Endothelial cell of umbilical vein (primary cell): ENCODE measurements at regions not wholly inside any gene's neighbourhood (a gene's known extent, or its start where the extent isn't known, plus 50 kb on each side); places are given as distances from the start of the nearest gene placed in this dataset.

Experiments used
- BruUV-seq: library from RNA; stranded (reverse); fragments of 400-500 nt; replicated peaks from 2 replicates; lab custom pipeline; 2021; lab: Mats Ljungman, UMichigan
- CTCF ChIA-PET: fragments of 300-600, 350-600 bp; sonication (Branson Sonifier 250); formaldehyde crosslinking; loops from one replicate; lab custom pipeline; 2021; ENCODE audit warnings: antibody characterized with exemption, inconsistent platforms; lab: Charles Lee
- POLR2A ChIA-PET: fragments of 300-600, 350-600 bp; sonication (Branson Sonifier 250); formaldehyde crosslinking; loops from one replicate; lab custom pipeline; 2021; ENCODE audit warnings: antibody characterized with exemption, inconsistent platforms; lab: Charles Lee
- DNase-seq: peaks from one replicate; pipeline ENCODE4 v3.0.0-alpha.2; 2011; ENCODE audit warnings: low read depth, low spot score
- FAIRE-seq: peaks from 2 replicates; lab custom pipeline; 2011; peaks lifted over from hg19 to GRCh38; lab: Jason Lieb, UNC
- H2AFZ ChIP-seq: 2 replicates; pipeline ENCODE4 v1.6.0; 2012; ENCODE audit warnings: low read depth, low read length, control low read depth, inconsistent platforms
- H3K27ac ChIP-seq: 2 replicates; pipeline ENCODE4 v1.5.1; 2011; ENCODE audit warnings: low read depth, mild to moderate bottlenecking, control low read depth, low read length, moderate library complexity; ENCODE audit not compliant: insufficient read depth
- H3K27me3 ChIP-seq, 2 experiments: 2 replicates each; pipeline versions ENCODE4 v1.6.0 to v1.6.1; 2011; ENCODE audit warnings: low read length in 2 of 2, mixed read lengths in 1 of 2; ENCODE audit not compliant: control insufficient read depth in 2 of 2, insufficient read depth in 2 of 2
- H3K36me3 ChIP-seq, 2 experiments: 2 replicates in 1 of 2; 3 replicates in 1 of 2; pipeline ENCODE4 v1.5.1; 2011; ENCODE audit warnings: low read length in 2 of 2, mild to moderate bottlenecking in 1 of 2, moderate library complexity in 1 of 2; ENCODE audit not compliant: control insufficient read depth in 2 of 2, insufficient read depth in 2 of 2; ENCODE audit errors: extremely low read depth in 1 of 2
- H3K4me1 ChIP-seq: 3 replicates; pipeline ENCODE4 v1.5.1; 2011; ENCODE audit warnings: mild to moderate bottlenecking, low read length; ENCODE audit not compliant: control insufficient read depth, insufficient read depth; ENCODE audit errors: extremely low read depth
- H3K4me2 ChIP-seq: 2 replicates; pipeline ENCODE4 v1.6.1; 2011; ENCODE audit warnings: low read length, control low read depth, mixed read lengths; ENCODE audit not compliant: insufficient read depth
- H3K4me3 ChIP-seq, 3 experiments: fragments of 200-600 bp in 1 of 3; sonication (generic), shearing (Covaris generic) in 1 of 3; replicated peaks in 1 of 3; 2 replicates each; pipeline ENCODE4 v1.5.1; 2011 to 2016; ENCODE audit warnings: control low read depth in 3 of 3, low read length in 3 of 3, mild to moderate bottlenecking in 2 of 3, inconsistent platforms in 1 of 3, low read depth in 1 of 3, moderate library complexity in 1 of 3; ENCODE audit not compliant: insufficient read depth in 1 of 3
- H3K79me2 ChIP-seq: 2 replicates; pipeline ENCODE4 v1.6.0; 2012; ENCODE audit warnings: low read length, inconsistent platforms; ENCODE audit not compliant: control insufficient read depth, insufficient read depth
- H3K9ac ChIP-seq: replicated peaks from 2 replicates; pipeline ENCODE3; 2011; ENCODE audit warnings: low read length, control low read depth; ENCODE audit not compliant: insufficient read depth; ENCODE audit errors: extremely low read depth
- H3K9me1 ChIP-seq: replicated peaks from 3 replicates; pipeline ENCODE4 v1.6.0; 2011; ENCODE audit warnings: mild to moderate bottlenecking, low read length; ENCODE audit not compliant: control insufficient read depth, insufficient read depth; ENCODE audit errors: extremely low read depth
- H3K9me3 ChIP-seq: replicated peaks from 2 replicates; pipeline ENCODE4 v1.5.1; 2012; ENCODE audit warnings: low read length, inconsistent platforms; ENCODE audit not compliant: control insufficient read depth, insufficient read depth
- H4K20me1 ChIP-seq: replicated peaks from 2 replicates; pipeline ENCODE3; 2011; ENCODE audit warnings: mild to moderate bottlenecking, low read length; ENCODE audit not compliant: control insufficient read depth, insufficient read depth; ENCODE audit errors: extremely low read depth
- CTCF ChIP-seq, 2 donors: IDR thresholded peaks; 1 replicate in 1 of 2; 2 replicates in 1 of 2; pipeline ENCODE4 v1.5.1; 2011; ENCODE audit warnings: low read length in 2 of 2, mild to moderate bottlenecking in 2 of 2, moderate library complexity in 2 of 2, control low read depth in 1 of 2, inconsistent platforms in 1 of 2, low read depth in 1 of 2; ENCODE audit not compliant: insufficient read depth in 1 of 2; ENCODE audit errors: extremely low read depth in 1 of 2
- EZH2 ChIP-seq: IDR thresholded peaks from 2 replicates; pipeline ENCODE4 v1.6.1; 2012; ENCODE audit warnings: borderline replicate concordance, low read depth, mild to moderate bottlenecking, moderate library complexity, low read length, inconsistent platforms; ENCODE audit not compliant: severe bottlenecking
- FOS ChIP-seq: IDR thresholded peaks from 2 replicates; pipeline ENCODE4 v1.6.1; 2011; ENCODE audit warnings: mild to moderate bottlenecking, low read length, moderate library complexity, borderline replicate concordance; ENCODE audit not compliant: insufficient read depth
- GATA2 ChIP-seq: IDR thresholded peaks from 2 replicates; pipeline ENCODE4 v1.7.0; 2011; ENCODE audit warnings: low read depth, mild to moderate bottlenecking, moderate library complexity, mixed read lengths, low read length; ENCODE audit not compliant: insufficient read length, insufficient read depth
- JUN ChIP-seq: IDR thresholded peaks from 2 replicates; pipeline ENCODE4 v1.6.1; 2011; ENCODE audit warnings: borderline replicate concordance, low read depth; ENCODE audit not compliant: insufficient read length, insufficient read depth
- MYC ChIP-seq: IDR thresholded peaks from one replicate; pipeline ENCODE4 v1.6.1; 2011; ENCODE audit warnings: mild to moderate bottlenecking, low read depth, low read length
- POLR2A ChIP-seq: IDR thresholded peaks from 2 replicates; pipeline ENCODE4 v1.6.1; 2012; ENCODE audit warnings: low read depth, mild to moderate bottlenecking, control low read depth, low read length
- POLR2AphosphoS5 ChIP-seq: IDR thresholded peaks from 2 replicates; pipeline ENCODE4 v1.6.1; 2012; ENCODE audit warnings: low read depth, mild to moderate bottlenecking, control low read depth, low read length, moderate library complexity; ENCODE audit not compliant: insufficient read depth
- dilution Hi-C: fragments of 300-500 bp; cut with MboI; formaldehyde crosslinking; loops from one replicate; pipeline ENCODE4 v1.15.0; 2019; ENCODE audit warnings: low sequenced_read_pairs; ENCODE audit not compliant: extremely low pct_ligation_motif_present
- intact Hi-C: fragments of 100-400 bp; cut with micrococcal nuclease; formaldehyde crosslinking; loops from one replicate; pipeline ENCODE4 v1.10.0; 2022
- TF ChIP-seq, protein P1 (sequence below): IDR thresholded peaks from 2 replicates; pipeline ENCODE4 v1.6.1; 2011; ENCODE audit not compliant: insufficient read depth, insufficient read length

GRCh38 chr2:71783215-71783614, 329.9 kb downstream of the DYSF start:
- DNase-seq: no peak
- TF ChIP-seq EZH2: no peak
- no peak for TF ChIP-seq MYC

DNA sequence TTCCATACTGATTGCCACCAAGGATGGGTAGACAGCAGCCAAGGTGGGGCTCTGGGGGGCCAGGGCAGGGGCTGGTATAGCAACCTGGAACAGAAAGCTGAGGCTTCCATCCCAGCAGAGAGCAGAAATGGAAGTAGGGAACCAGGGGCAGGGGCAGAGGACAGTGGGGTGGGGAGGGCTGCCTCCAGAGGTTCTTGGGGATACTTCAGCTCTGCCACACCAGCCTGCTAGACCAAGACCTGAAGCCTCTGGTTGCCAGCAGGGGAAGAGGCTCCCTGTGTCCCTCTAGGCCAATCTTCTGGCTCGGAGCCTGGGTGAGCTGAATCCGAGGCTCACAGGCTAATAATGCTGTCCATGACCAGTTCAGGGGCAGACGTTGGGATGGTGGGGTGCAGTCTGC, 329.0 kb downstream of the DYSF start:
- FAIRE-seq (no peak), DNase-seq (no peak)
- dilution Hi-C loops (no loop called here), intact Hi-C loops (no loop called here)
- Histone ChIP-seq H3K9ac (no peak overlapping the region), H2AFZ (no peak overlapping the region), H3K9me1 (no peaks in the 10 kb centered on the region), H3K79me2 (no peaks in the 10 kb centered on the region), H3K4me3 (no peak overlapping the region), H3K36me3 (no peaks in the 10 kb centered on the region), H3K27me3 (peaks cover 4 to 9% of the 10 kb centered on the region in 2 experiments), H3K4me1 (no peaks in the 10 kb centered on the region), H3K9me3 (no peaks in the 10 kb centered on the region), H3K27ac (no peak overlapping the region), H4K20me1 (no peaks in the 10 kb centered on the region), H3K4me2 (no peak overlapping the region)
- ChIA-PET POLR2A (no interaction called here), CTCF (interaction anchor here (1.7 to 6.0 kb wide), 2 partner anchors 15 to 94 kb away, joined by 4 to 33 read pairs; no protein-coding TSS in a partner anchor)
- no TSS peak for BruUV-seq
- TF ChIP-seq JUN (no peak), CTCF (IDR thresholded peaks at IDR 0.05; ENCODE audit: extremely low read depth in 1 of 2, insufficient read depth in 1 of 2, low read depth in 1 of 2, low read length in 2 of 2) (no peak), MYC (no peak), FOS (no peak), GATA2 (no peak), EZH2 (no peak), POLR2A (no peak), POLR2AphosphoS5 (no peak)
- TF ChIP-seq, protein P1, sequence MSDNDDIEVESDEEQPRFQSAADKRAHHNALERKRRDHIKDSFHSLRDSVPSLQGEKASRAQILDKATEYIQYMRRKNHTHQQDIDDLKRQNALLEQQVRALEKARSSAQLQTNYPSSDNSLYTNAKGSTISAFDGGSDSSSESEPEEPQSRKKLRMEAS: no peak

More at GRCh38 chr2:71783215-71783614, 329.9 kb downstream of the DYSF start:
- Histone ChIP-seq H3K27me3 (peaks cover 4 to 6% of the 10 kb centered on the region in 2 experiments), H3K9me3 (no peaks in the 10 kb centered on the region), H4K20me1 (no peaks in the 10 kb centered on the region), H3K9me1 (no peaks in the 10 kb centered on the region), H3K4me2 (no peak overlapping the region), H3K79me2 (no peaks in the 10 kb centered on the region), H3K27ac (no peak overlapping the region), H2AFZ (no peak overlapping the region), H3K36me3 (no peaks in the 10 kb centered on the region), H3K4me3 (no peak overlapping the region), H3K4me1 (no peaks in the 10 kb centered on the region), H3K9ac (no peak overlapping the region)
- ChIA-PET CTCF (interaction anchor here (6.0 kb wide), 1 partner anchor 15 kb away, joined by 33 read pairs; no protein-coding TSS in a partner anchor), POLR2A (no interaction called here)
- intact Hi-C loops: no loop called here
- no TSS peak for BruUV-seq
- dilution Hi-C loops: no loop called here
- no peak for FAIRE-seq
